ENCODE measurements at regions not wholly inside any gene's neighbourhood (a gene's known extent, or its start where the extent isn't known, plus 50 kb on each side); places are given as distances from the start of the nearest gene placed in this dataset.

GRCh38 chr6:87904011-87904410 is 143.6 kb upstream of the SPACA1 start:
- Histone ChIP-seq H3K27ac (no peak overlapping the region), H3K27me3 (no peaks in the 10 kb centered on the region), H3K4me3 (no peak overlapping the region), H3K4me1 (no peaks in the 10 kb centered on the region), H3K36me3 (no peaks in the 10 kb centered on the region), H3K9me3 (no peaks in the 10 kb centered on the region)
- intact Hi-C loops (cut with DNase I; ENCODE audit: low total_unique reads) = no loop called here
- DNase-seq (ENCODE audit: low spot score in 2 of 2) = no peak
- TF ChIP-seq CTCF (IDR thresholded peaks at IDR 0.05) = no peak
- TF ChIP-seq POLR2AphosphoS5 (IDR thresholded peaks at IDR 0.05) = no peak
- no peak for TF ChIP-seq POLR2A (IDR thresholded peaks at IDR 0.05)

DNA sequence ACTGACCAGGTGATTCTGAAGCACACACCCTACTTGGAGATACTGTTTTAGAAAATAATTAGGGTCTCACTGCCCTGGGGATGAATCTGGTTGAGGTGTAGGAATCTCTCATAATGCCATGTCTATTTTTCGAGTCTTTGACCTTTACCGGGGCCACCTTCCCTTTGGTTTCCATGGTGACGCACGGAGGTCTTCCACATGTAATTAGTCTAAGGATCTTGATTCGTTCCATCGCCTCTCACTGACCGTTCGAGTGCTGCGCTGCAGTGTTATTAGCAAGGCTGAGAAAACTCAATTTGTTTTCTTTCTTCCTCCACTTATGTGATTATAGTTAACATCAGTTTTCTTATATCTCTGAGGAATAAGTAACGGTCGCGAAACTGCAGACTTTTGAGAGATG is 144.3 kb upstream of the SPACA1 start:
- DNase-seq (ENCODE audit: low spot score in 2 of 2) = no peak
- TF ChIP-seq CTCF (IDR thresholded peaks at IDR 0.05) = no peak
- no peak for TF ChIP-seq POLR2A (IDR thresholded peaks at IDR 0.05)
- no peak for TF ChIP-seq POLR2AphosphoS5 (IDR thresholded peaks at IDR 0.05)
- H3K4me3 ChIP-seq = no peak overlapping the region
- H3K4me1 ChIP-seq = no peaks in the 10 kb centered on the region
- H3K36me3 ChIP-seq = no peaks in the 10 kb centered on the region
- H3K27me3 ChIP-seq = no peaks in the 10 kb centered on the region
- no peaks in the 10 kb centered on the region for H3K9me3 ChIP-seq
- intact Hi-C loops (cut with DNase I; ENCODE audit: low total_unique reads) = no loop called here
- H3K27ac ChIP-seq = no peak overlapping the region

- no peak overlapping the region for H3K27ac ChIP-seq
- DNase-seq (ENCODE audit: low spot score in 2 of 2) = no peak
- no peaks in the 10 kb centered on the region for H3K4me1 ChIP-seq
- TF ChIP-seq POLR2A (IDR thresholded peaks at IDR 0.05) (no peak), POLR2AphosphoS5 (IDR thresholded peaks at IDR 0.05) (no peak)
- no peaks in the 10 kb centered on the region for H3K9me3 ChIP-seq
- H3K27me3 ChIP-seq = no peaks in the 10 kb centered on the region
- H3K36me3 ChIP-seq = no peaks in the 10 kb centered on the region
- intact Hi-C loops (cut with DNase I; ENCODE audit: low total_unique reads) = no loop called here
- no peak overlapping the region for H3K4me3 ChIP-seq
These were observed 145.3 kb upstream of the SPACA1 start for GRCh38 chr6:87902383-87902782.

- Histone ChIP-seq H3K27me3 (no peaks in the 10 kb centered on the region), H3K4me3 (no peak overlapping the region), H3K4me1 (no peaks in the 10 kb centered on the region), H3K9me3 (no peaks in the 10 kb centered on the region), H3K36me3 (no peaks in the 10 kb centered on the region), H3K27ac (no peak overlapping the region)
- TF ChIP-seq POLR2A (IDR thresholded peaks at IDR 0.05) = no peak
- no peak for TF ChIP-seq CTCF (IDR thresholded peaks at IDR 0.05)
- no peak for TF ChIP-seq POLR2AphosphoS5 (IDR thresholded peaks at IDR 0.05)
- DNase-seq (ENCODE audit: low spot score in 2 of 2) = no peak
- intact Hi-C loops (cut with DNase I; ENCODE audit: low total_unique reads) = no loop called here
These were observed 146.0 kb upstream of the SPACA1 start for GRCh38 chr6:87901613-87902012.

- H3K27ac ChIP-seq = no peak overlapping the region
- H3K4me1 ChIP-seq = no peaks in the 10 kb centered on the region
- no peaks in the 10 kb centered on the region for H3K9me3 ChIP-seq
- H3K36me3 ChIP-seq = no peaks in the 10 kb centered on the region
- intact Hi-C loops (cut with DNase I; ENCODE audit: low total_unique reads) = no loop called here
- H3K4me3 ChIP-seq = no peak overlapping the region
- DNase-seq (ENCODE audit: low spot score in 2 of 2) = no peak
- H3K27me3 ChIP-seq = no peaks in the 10 kb centered on the region
- TF ChIP-seq POLR2A (IDR thresholded peaks at IDR 0.05) (no peak), CTCF (IDR thresholded peaks at IDR 0.05) (no peak), POLR2AphosphoS5 (IDR thresholded peaks at IDR 0.05) (no peak)
These were observed 147.4 kb upstream of the SPACA1 start for GRCh38 chr6:87900160-87900698.

Data from breast epithelium (tissue), 4 donors.